IMR-90 (cell line): ENCODE measurements at regions not wholly inside any gene's neighbourhood (a gene's known extent, or its start where the extent isn't known, plus 50 kb on each side); places are given as distances from the start of the nearest gene placed in this dataset. TPM values are rescaled to one million over a fixed set of nuclear protein-coding genes. Genes with fewer than 3 reads are reported as not detected.

ENCODE experiments used
- microRNA-seq, 2 experiments: library from miRNA; stranded (forward) in 1 of 2; unstranded in 1 of 2; fragments of 10-50 nt in 1 of 2; fragments of <30 nt in 1 of 2; gene quantifications in 1 of 2; microRNA quantifications in 1 of 2; one replicate each; pipeline versions ENCODE3 to v1.1.0; 2013 to 2020; ENCODE audit not compliant: insufficient read depth in 1 of 2, insufficient read length in 1 of 2, unreplicated experiment in 1 of 2

Small RNAs in the stretch of these regions (microRNA-seq; reads per million reads assigned to microRNA genes)
- not detected for gene MIR1255B1 (ENCODE audit: unreplicated experiment)
